Activated T-helper 2 cell treated with anti-CD3 and anti-CD28 coated beads, Interferon-gamma antibody, Interleukin-2, Interleukin-4, amounts not matched to agents 10 μg/mL and 5 μg/mL and 100 μg/mL, durations not matched to agents 14 hours and 24 hours and 36 hours (primary cell): ENCODE measurements at regions not wholly inside any gene's neighbourhood (a gene's known extent, or its start where the extent isn't known, plus 50 kb on each side); places are given as distances from the start of the nearest gene placed in this dataset.

Experiments
- DNase-seq: peaks from one replicate; pipeline ENCODE4 v3.0.0; 2021; ENCODE audit warnings: low spot score
- H3K27ac Mint-ChIP-seq: one replicate; pipeline ENCODE4 v1.8.0; 2021; ENCODE audit warnings: mixed read lengths
- H3K27me3 Mint-ChIP-seq: one replicate; pipeline ENCODE4 v1.8.0; 2021; ENCODE audit warnings: low read depth, mixed read lengths
- H3K36me3 Mint-ChIP-seq: one replicate; pipeline ENCODE4 v1.8.0; 2021; ENCODE audit warnings: low read depth, mixed read lengths
- H3K4me1 Mint-ChIP-seq: one replicate; pipeline ENCODE4 v1.8.0; 2021; ENCODE audit warnings: low read depth, mixed read lengths
- H3K4me3 Mint-ChIP-seq: one replicate; pipeline ENCODE4 v1.8.0; 2021; ENCODE audit warnings: low read depth, mild to moderate bottlenecking, moderate library complexity, mixed read lengths
- H3K9me3 Mint-ChIP-seq: one replicate; pipeline ENCODE4 v1.8.0; 2021; ENCODE audit warnings: mixed read lengths
- intact Hi-C: fragments of 100-400 bp; cut with micrococcal nuclease; formaldehyde crosslinking; loops from one replicate; pipeline ENCODE4 v1.15.1; 2023

DNA sequence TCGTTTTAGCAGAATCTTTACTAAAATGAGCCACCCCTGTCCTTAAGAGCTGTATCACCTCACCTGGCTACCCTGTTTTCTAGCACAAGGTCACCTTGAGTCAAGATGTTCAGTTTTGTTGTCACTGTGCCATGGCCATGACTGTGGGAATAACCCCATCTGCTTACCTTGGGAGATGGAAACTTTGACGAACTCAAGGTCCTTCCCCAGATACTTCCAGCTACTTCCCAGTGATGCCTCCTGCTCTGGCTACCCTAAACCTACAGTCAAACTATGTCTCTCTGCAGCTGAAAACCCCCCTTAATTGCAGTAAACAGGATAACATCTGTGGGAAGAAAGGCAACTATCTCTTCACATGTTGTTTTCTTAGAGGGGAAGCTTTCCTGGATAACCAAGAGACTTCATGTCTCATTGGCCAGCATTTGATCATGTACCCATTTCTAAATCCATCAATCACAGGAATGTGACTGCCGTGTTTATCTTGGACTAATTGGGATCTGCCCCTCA is 89.5 kb upstream of the C1orf21 start:
- Mint-ChIP-seq H3K9me3 (no peaks in the 10 kb centered on the region), H3K27ac (no peak overlapping the region), H3K4me3 (no peak overlapping the region), H3K36me3 (no peaks in the 10 kb centered on the region), H3K27me3 (peaks cover 3% of the 10 kb centered on the region), H3K4me1 (no peaks in the 10 kb centered on the region)
- DNase-seq = no peak
- intact Hi-C loops = no loop called here

DNA sequence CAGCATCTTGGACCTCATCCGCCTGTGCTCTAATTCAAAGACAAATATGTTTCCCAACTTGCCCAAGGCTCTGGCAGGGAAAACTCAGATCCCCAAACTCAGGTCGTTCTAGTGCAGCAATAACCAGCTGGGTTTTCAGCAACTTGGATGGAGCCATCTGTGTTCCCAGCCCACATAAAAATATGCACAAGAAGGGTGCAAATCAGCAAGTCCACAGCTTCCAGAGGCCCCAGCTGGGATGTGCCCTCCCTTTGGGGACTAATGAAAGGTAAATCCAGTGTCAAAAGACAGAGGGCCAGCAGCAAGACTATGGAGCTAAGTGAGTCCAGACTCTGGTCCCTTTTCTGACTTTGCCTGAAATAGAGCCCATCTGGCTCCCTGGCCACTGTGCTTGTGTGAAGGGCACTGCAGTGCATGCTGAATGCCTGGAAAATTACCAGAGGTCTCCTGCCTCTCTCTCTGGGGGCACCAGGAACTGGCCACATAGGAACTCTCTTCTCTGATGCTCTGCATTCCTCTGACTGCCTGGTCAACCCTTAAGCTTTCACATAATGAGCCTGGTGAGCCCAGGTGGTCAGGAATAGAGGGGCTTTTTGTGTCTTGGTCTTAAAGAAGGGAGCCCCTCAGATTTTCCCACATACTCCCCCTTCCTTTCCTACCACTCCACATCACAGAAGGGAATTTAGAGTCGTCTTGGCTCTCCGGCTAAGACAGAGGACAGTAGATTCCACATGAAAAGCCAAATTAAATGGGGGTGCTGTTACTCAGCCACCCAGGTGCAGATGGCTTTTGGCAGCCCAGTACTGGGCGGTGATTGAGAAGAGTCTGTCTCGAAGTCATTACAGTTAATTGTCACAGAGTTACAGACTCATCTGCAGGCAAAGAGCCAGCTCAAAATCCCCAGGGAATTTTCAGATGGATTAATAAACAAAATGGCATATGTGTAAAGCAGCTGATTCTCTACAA is 88.1 kb upstream of the C1orf21 start:
- Mint-ChIP-seq H3K27ac (no peak overlapping the region), H3K4me1 (no peaks in the 10 kb centered on the region), H3K4me3 (no peak overlapping the region), H3K36me3 (no peaks in the 10 kb centered on the region), H3K9me3 (no peaks in the 10 kb centered on the region), H3K27me3 (peaks cover 5% of the 10 kb centered on the region)
- no peak for DNase-seq
- intact Hi-C loops = no loop called here

DNA sequence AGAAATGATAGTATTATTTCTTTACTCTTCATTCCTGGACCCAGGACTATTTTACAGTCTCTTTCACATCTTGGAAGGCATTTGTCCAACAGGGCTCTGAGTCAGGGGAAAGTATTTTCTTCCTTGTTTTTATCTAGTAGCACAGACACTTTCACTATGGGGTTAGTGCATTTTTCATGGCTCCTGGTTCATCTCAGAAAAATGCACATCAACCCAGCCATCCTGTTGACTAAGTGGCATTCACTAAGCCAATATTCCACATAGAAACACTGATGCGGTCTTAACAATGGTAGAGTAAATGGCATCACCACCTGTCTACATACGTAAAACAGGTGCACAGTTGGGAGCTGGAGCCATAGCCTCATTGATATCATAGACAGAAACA is 87.4 kb upstream of the C1orf21 start:
- intact Hi-C loops = no loop called here

DNA sequence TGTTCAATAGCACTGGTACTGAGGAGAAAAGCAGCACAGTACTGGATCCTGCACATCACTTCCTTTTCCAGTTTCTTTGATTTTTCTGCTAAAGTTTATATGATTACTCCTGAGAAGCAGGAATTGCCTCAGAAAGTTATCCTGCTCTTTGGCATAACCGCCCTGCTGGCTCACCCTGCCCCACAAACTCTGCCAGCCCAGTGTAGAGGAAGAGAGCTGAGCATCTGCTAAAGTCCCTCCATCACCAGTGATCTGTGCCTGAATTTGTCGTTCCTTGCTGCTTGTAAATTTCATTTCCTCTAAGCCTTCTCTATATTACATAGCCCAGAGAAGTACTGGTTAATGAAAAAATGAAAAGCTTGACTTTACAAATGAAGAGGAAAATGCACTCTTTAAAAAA is 87.0 kb upstream of the C1orf21 start:
- Mint-ChIP-seq H3K4me1 (no peaks in the 10 kb centered on the region), H3K27me3 (peaks cover 10% of the 10 kb centered on the region), H3K36me3 (no peaks in the 10 kb centered on the region), H3K9me3 (no peaks in the 10 kb centered on the region), H3K4me3 (no peak overlapping the region), H3K27ac (no peak overlapping the region)
- intact Hi-C loops = no loop called here
- DNase-seq = no peak

More for the DNA sequence above, 87.4 kb upstream of the C1orf21 start:
- no peaks in the 10 kb centered on the region for H3K4me1 Mint-ChIP-seq
- no peaks in the 10 kb centered on the region for H3K36me3 Mint-ChIP-seq
- no peak overlapping the region for H3K27ac Mint-ChIP-seq
- no peak overlapping the region for H3K4me3 Mint-ChIP-seq
- no peak for DNase-seq
- peaks cover 10% of the 10 kb centered on the region for H3K27me3 Mint-ChIP-seq
- no peaks in the 10 kb centered on the region for H3K9me3 Mint-ChIP-seq

DNA sequence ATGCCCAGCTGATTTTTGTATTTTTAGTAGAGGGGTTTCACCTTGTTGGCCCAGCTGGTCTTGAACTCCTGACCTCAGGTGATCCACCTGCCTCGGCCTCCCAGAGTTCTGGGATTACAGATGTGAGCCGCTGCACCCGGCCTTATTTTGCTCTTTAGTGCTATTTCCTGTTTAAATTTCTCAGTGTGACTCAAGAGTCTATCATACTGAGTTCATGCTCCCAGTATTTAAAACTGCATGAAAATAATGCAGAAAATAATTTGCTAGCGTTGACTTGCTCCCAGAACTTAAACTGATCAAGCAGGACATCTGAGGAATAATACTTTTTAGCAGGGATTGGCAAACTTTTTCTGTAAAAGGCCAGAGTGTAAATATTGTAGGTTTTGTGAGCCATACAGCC is 86.4 kb upstream of the C1orf21 start:
- intact Hi-C loops = no loop called here

DNA sequence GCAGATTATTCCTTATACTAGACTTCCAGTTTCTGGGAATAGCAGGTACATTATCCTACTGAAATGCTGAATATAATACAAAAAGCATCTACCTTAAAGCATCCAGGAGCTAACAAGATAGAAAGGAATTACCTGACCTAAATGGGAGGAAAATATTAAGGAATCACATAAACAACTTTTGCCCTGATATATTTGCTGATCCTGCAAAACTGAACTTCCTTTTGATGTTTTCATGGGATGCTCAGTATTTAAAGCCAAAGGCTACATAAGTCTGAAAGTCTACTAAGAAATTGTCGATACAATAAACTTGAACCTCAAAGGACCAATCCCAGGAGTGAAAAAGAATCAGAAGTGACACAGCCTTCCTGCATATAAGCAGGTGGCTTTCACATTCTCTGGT is 85.6 kb upstream of the C1orf21 start:
- Mint-ChIP-seq H3K4me1 (no peaks in the 10 kb centered on the region), H3K36me3 (no peaks in the 10 kb centered on the region), H3K9me3 (no peaks in the 10 kb centered on the region), H3K27me3 (peaks cover 10% of the 10 kb centered on the region), H3K27ac (no peak overlapping the region), H3K4me3 (no peak overlapping the region)
- DNase-seq = no peak
- intact Hi-C loops = no loop called here

More for the DNA sequence above, 86.4 kb upstream of the C1orf21 start:
- H3K27ac Mint-ChIP-seq = no peak overlapping the region
- no peak for DNase-seq
- H3K9me3 Mint-ChIP-seq = no peaks in the 10 kb centered on the region
- peaks cover 10% of the 10 kb centered on the region for H3K27me3 Mint-ChIP-seq
- no peaks in the 10 kb centered on the region for H3K4me1 Mint-ChIP-seq
- H3K36me3 Mint-ChIP-seq = no peaks in the 10 kb centered on the region
- no peak overlapping the region for H3K4me3 Mint-ChIP-seq

DNA sequence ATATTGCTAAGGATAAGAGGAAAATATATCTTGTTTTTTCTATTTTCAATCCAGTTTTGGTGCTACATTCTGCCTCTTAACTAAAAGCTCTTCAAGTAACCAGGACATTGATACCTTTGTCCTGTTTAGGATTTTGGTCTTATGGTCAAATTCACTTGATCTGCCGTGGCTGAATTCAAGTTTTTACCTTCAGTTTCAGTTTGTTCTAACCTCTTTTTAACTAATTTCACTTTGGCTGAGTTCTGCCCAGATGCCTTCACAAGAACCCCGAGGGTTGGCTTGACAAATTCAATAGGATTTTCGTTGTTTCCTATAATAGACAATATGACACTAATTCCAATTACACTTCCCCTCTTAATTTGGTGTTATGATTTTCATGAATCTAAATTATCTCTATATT is 84.5 kb upstream of the C1orf21 start:
- no peaks in the 10 kb centered on the region for H3K36me3 Mint-ChIP-seq
- DNase-seq = no peak
- H3K4me1 Mint-ChIP-seq = no peaks in the 10 kb centered on the region
- intact Hi-C loops = no loop called here
- H3K9me3 Mint-ChIP-seq = no peaks in the 10 kb centered on the region
- no peak overlapping the region for H3K27ac Mint-ChIP-seq
- H3K4me3 Mint-ChIP-seq = no peak overlapping the region
- peaks cover 10% of the 10 kb centered on the region for H3K27me3 Mint-ChIP-seq

DNA sequence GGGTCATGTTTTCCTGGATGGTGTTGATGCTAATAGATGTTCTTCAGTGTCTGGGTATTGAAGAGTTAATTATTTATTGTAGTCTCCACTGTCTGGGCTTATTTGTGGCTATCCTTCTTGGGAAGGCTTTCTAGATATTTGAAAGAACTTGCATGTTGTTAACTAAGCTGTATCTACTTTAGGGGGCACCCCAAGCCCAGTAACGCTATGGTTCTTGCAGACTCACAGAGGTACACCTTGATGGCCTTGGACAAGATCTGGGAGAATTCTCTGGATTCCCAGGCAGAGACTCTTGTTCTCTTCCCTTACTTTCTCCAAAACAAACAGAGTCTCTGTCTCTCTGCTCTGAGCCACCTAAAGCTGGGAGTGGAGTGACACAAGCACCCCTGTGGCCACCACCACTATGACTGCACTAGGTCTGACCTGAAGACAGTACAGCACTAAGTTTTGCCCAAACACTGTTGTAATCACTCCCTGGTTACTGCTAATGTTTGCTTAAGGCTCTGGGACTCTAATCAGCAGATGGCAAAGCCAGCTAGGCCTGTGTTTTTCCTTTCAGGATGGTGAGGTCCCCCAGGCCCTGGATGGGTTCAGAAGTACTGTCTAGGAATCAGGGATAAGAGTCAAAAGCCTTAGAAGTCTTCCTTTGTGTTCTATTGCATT is 76.5 kb upstream of the C1orf21 start:
- H3K27ac Mint-ChIP-seq = no peak overlapping the region
- DNase-seq = no peak
- no peaks in the 10 kb centered on the region for H3K4me1 Mint-ChIP-seq
- H3K9me3 Mint-ChIP-seq = no peaks in the 10 kb centered on the region
- peaks cover 10% of the 10 kb centered on the region for H3K27me3 Mint-ChIP-seq
- no peaks in the 10 kb centered on the region for H3K36me3 Mint-ChIP-seq
- no peak overlapping the region for H3K4me3 Mint-ChIP-seq
- intact Hi-C loops = no loop called here

DNA sequence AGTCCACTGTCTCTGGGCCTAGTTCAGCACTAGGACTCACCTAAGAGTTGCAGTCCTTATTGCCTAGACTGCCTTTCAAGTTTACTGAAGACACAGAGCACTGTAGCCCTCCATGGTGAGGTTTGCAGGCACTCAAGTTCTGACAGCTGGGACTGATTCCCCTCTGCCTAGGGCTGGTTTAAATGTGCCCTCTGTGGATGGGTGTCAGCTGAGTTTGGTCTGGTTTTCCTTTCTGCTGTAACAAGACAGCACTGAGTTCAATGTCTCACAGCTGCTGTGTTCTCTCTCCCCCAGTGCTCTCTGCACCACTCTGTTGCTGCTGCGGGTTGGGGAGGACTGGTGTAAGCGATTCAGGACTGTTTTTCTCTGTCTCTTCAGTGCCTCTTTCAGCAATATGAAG is 75.2 kb upstream of the C1orf21 start:
- intact Hi-C loops = no loop called here
- DNase-seq = no peak
- Mint-ChIP-seq H3K9me3 (no peaks in the 10 kb centered on the region), H3K27ac (no peak overlapping the region), H3K4me1 (no peaks in the 10 kb centered on the region), H3K36me3 (no peaks in the 10 kb centered on the region), H3K4me3 (no peak overlapping the region), H3K27me3 (peaks cover 15% of the 10 kb centered on the region)

DNA sequence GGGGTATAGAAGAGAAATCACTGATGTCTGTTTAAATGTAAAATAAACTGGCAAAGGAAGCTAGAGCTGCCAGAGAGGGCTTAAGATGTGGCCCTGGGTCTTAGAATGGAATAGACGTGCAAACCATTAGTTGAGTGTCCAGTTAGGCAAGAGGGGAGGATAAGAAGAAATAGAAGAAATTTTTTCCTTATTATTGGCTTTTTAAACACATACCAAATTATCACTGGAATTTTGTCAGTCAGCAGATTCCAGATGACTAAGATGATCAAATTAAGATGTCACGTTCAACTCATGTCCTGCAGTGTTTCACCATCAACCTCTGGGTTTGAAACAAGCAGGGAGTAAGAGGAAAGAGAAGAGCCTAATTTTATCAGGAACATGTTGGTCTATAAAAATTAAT is 71.6 kb upstream of the C1orf21 start:
- Mint-ChIP-seq H3K27ac (no peak overlapping the region), H3K36me3 (no peaks in the 10 kb centered on the region), H3K4me1 (no peaks in the 10 kb centered on the region), H3K4me3 (no peak overlapping the region), H3K27me3 (peaks cover 23% of the 10 kb centered on the region), H3K9me3 (no peaks in the 10 kb centered on the region)
- intact Hi-C loops = no loop called here
- no peak for DNase-seq

DNA sequence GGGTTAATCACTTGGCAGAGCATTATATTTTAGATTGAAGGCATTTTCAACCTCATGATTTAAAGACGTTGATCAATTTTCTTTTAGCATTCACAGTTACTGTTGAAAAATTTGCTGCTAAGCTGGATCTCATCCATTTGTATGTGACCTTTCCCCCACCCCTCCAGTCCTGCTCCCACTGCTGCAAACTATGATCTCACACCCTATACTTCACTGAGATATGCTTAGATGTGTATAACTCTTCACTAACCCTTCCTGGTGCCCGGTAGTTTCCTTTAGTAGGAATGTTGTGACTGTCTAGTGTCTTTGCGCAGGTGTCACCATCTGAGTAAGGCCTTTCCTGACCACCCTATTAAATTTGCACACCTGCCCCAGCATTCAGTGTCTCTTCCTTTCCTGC is 67.0 kb upstream of the C1orf21 start:
- Mint-ChIP-seq H3K27ac (no peak overlapping the region), H3K4me3 (no peak overlapping the region), H3K27me3 (peaks cover 19% of the 10 kb centered on the region), H3K4me1 (no peaks in the 10 kb centered on the region), H3K36me3 (no peaks in the 10 kb centered on the region), H3K9me3 (no peaks in the 10 kb centered on the region)
- intact Hi-C loops = no loop called here
- DNase-seq = no peak

DNA sequence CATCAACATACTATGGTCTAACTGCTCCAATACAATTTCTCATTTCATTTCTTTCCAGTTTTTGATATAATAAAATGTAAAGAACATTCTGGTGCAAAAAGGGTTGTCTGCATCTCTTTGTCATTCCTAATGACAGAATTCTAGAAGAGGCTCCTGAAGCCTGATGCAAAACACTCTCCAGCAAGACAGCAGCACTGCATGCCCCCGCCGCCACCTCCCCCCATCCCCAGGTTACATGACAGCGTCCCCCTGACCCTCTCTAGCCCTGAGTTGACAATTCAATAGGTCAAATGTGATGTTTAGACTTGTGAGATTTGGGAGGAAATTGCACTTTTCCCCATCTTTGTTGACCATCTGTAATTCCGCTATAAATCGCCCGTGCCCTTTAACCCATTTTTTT is 64.6 kb upstream of the C1orf21 start:
- Mint-ChIP-seq H3K36me3 (no peaks in the 10 kb centered on the region), H3K4me1 (no peaks in the 10 kb centered on the region), H3K27me3 (peaks cover 10% of the 10 kb centered on the region), H3K27ac (no peak overlapping the region), H3K9me3 (no peaks in the 10 kb centered on the region), H3K4me3 (no peak overlapping the region)
- no peak for DNase-seq
- intact Hi-C loops = no loop called here

DNA sequence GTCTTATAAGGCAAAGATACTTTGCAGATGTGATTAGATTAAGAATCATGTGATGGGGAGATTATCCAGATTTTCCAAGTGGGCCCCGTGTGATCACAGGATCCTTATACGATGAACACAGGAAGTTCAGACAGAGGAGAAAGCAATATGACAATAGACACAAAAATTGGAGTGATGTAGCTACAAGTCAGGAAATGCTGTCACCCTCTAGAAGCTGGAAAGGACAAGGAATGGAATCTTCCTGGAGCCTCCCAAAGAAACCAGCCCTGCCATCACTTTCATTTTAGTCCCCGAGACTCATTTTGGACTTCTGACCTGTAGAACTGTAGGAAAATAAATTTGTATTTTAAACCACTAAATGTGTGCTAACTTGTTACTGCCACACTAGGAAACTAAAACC is 61.9 kb upstream of the C1orf21 start:
- Mint-ChIP-seq H3K36me3 (no peaks in the 10 kb centered on the region), H3K27ac (no peak overlapping the region), H3K4me3 (no peak overlapping the region), H3K9me3 (no peaks in the 10 kb centered on the region), H3K4me1 (no peaks in the 10 kb centered on the region), H3K27me3 (peaks cover 5% of the 10 kb centered on the region)
- intact Hi-C loops = no loop called here
- no peak for DNase-seq
